Activated CD8-positive, alpha-beta memory T cell treated with anti-CD3 and anti-CD28 coated beads for 4 hours (primary cell): ENCODE measurements at regions not wholly inside any gene's neighbourhood (a gene's known extent, or its start where the extent isn't known, plus 50 kb on each side); places are given as distances from the start of the nearest gene placed in this dataset.
A peak's percentile ranks its signal among the peaks of the same experiment; 100 is the strongest.

Experiments used
- DNase-seq, 2 donors: peaks; one replicate each; pipeline ENCODE4 v3.0.0-alpha.2; 2020; ENCODE audit warnings: low read depth in 2 of 2

DNA sequence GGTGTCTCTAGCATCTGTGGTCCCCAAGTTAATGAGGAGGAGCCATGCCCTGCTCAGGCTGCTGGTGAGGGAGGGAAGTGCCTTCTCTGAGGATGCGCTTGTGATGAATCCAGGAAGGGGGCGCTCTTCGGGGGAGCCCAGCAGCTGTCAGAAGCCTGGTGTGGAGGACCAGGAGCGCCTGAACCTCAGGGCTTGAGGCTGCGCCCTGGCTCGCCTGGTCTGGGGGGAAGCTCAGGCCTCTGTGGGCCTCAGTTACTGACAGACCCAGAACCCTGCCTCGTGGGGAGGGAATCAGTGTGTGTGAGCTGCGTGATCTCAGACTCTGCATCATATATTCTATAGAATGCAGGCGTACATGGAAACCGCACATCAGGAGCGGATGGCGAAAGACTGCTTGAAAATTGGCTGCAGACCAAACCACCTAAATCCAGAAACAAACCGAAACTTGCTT is 126.1 kb downstream of the SEC14L1 start:
- DNase-seq, result no peak

DNA sequence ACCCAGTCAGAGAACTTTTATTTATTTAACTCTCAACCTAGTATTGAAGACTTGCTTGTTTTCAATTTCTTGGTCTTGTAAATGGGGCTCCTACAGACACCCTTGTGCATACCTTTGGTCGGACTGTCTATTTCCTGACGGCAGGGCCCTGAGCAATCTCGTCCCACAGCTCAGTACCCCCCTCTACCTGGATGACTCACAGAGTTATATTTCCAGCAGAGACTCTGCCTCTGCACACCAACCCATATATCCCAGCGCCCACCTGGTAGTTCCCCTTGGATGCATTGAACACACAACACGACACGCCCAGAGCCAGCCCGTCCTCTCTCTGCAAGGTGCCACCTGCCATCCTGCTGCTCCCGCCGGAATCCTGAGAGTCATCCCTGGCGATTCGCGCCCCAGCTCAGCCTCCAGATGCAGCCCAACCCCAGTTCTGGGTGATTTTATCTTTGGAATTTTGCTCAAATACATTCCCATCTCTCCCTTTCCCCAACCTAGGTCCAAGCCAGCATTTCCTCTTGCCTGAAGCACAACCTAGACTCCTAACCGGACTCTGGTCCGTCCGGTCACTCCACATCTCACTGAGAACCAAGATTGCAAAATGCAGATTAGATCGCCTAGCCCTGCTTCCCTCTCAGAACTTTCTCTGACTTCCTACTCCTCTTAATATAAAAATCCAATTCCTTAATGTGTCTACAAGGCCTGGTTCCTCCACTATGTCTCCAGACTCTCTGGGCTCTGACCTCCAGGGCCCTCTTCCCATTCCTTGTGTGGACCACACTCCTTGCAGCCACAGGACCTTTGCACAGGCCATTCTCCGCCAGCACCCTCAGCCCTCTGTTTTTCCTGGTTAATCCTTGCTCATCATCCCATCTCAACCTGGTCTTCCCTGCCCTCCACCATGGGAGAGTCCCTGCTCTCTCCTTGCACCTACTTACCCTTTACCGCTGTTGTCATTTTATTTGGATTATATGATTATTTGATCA is 129.2 kb downstream of the SEC14L1 start:
- DNase-seq, result no peak

DNA sequence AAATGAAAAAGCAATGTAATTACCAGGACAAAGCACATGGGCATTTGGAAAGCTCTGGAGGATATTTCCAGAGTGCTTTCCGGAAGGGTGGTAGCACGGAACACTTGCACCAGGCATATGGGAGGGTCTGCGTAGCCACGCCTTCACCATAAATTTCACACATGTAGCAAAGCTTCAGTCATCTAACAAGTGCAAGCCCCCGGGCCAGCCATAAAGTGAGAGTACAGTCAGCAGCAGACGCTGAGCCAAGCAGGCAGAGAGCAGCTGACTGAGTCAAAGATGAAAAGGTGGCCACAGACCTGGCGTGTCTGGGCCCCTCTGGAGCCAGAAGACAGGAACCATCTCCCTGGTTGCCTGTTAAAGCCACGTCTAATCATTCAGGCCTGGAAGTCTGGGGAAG is 130.6 kb downstream of the SEC14L1 start:
- no peak for DNase-seq

DNA sequence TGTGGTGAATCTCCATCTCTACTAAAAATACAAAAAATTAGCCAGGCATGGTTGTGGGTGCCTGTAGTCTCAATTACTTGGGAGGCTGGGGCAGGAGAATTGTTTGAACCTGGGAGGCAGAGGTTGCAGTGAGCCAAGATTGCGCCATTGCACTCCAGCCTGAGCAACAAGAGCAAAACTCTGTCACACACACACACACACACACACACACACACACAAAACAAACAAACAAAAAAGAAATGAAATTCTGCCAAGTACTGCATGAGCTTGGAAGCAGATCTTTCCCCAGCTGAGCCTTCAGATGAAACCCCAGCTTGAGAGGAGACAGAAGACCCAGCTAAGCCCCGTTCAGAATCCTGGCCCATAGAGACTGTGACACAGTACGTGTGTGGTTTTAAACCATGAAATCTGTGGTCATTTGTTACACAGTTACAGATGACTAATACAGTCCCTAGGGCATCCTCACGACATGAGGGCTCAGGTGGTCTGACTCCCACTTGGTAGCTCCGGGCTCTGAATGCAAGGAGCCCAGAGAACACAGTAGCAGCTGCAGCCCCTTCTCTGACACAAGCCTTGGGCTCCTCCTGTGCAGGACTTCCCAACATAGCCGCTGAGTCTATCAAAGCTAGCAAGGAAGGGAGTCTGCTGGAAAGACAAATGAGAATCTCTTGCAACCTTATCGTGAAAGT is 132.8 kb downstream of the SEC14L1 start:
- no peak for DNase-seq

DNA sequence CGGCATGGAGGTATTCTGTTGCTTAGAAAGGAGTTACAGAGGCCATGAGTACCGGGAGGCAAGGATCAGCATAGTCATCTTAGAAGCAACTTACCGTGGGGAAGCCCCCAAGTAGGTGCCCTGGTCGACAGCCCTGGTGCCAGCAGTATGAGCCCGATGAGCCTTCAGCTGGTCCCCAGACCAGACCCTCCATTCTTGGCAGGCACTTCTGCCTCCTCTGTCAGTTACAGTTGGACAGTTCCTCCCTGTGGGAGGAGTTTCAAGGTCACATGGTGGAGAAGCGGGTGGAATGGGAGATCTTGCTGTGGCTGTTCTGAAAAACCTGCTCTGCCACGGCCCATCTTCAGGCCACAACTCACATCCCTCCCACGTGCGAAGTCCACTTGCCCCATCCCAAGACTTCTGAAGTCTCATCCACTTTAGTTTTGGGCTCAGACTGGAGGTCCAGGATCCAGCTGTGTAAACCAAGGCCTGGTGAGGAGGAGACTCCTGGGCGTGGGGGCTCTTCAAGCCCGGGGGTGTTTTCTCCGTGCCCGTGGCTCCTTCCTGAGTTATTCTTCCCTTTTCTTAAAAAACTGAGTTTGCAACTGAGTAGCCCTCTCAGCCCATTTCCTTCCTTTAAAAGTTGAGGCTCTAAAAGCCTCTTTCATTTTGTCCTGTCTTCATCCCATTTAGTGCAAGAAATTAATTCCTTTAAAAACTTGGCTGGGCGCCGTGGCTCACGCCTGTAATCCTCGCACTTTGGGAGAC is 133.5 kb downstream of the SEC14L1 start:
- DNase-seq, result no peak

DNA sequence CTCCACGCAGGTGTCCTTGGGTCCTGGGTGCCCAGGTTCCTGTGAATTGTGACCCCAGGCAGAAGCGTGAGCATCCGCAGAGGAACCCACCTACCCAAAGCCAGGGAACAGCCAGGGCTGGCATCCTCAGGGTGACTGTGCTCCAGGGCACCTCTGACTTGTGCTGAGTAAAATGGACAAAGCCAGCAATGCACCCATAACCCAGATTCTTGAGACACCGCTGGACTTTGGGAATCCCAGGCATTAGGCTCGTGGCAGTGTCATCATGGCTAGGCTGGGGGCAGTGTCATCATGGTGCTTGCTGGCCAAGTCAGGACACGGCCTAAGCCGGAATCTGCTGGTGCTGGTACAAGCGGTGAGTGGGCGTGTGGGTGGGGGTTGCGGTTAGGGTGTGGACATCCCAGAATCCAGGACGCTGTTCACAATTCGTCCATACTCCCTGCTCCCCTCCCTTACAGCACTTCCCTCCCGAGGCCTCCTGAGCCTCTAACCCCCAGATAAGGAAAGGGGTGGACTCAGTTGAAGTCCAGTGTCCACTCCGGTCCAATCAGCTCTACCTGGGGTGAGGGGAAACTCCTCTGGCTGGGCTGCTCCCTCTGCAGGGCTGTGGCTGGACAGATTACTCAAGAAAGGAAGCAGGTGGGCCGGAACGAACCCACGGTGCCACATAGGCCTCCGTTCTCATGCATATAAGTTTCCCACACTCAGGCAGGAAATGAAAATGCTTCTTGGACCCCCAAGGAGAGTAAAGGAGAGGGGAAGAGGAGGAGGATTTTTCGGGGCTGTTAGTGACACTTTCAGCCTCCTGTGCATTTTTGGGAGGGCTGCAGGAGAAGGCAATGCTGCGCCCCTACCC is 138.9 kb downstream of the SEC14L1 start:
- no peak for DNase-seq

DNA sequence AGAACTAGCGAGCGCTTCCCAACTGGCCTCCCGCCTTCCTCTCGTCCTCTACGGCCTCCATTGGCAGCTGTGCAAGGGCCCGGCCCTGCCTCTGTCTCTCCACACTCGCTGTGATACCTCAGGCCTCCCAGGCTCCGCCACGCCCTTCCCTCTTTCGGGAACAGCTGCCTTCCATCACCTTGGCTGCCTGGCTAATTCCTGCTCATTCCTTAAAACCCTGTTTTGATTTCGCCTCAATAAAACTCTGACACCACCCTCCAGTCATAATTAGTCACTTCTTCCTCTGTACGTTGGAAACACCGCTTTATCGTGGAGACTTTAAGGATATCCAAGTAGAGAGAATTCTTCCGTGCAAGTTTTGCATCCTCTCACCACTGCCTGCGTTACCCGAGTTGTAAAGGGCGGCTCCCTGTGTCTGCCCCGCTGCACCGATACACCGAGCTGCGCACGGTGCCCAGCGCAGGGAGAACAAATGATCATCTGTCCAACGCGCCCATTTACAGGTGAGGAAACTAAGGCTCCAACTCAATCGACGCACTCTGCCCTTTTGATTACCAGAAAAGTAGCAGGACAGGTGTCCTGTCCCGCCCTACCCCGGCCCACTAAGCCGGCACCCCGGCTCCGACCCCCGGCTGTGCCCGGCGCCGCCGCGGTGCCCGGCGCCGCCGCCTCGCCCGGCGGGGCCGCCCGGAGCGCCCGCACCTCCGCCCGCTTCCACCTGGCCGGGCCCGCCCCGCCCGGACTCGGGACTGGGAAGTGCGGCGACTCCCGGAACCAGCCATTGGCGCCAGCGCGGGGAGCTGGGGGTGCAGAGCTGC is 139.7 kb downstream of the SEC14L1 start:
- DNase-seq, result no peak

DNA sequence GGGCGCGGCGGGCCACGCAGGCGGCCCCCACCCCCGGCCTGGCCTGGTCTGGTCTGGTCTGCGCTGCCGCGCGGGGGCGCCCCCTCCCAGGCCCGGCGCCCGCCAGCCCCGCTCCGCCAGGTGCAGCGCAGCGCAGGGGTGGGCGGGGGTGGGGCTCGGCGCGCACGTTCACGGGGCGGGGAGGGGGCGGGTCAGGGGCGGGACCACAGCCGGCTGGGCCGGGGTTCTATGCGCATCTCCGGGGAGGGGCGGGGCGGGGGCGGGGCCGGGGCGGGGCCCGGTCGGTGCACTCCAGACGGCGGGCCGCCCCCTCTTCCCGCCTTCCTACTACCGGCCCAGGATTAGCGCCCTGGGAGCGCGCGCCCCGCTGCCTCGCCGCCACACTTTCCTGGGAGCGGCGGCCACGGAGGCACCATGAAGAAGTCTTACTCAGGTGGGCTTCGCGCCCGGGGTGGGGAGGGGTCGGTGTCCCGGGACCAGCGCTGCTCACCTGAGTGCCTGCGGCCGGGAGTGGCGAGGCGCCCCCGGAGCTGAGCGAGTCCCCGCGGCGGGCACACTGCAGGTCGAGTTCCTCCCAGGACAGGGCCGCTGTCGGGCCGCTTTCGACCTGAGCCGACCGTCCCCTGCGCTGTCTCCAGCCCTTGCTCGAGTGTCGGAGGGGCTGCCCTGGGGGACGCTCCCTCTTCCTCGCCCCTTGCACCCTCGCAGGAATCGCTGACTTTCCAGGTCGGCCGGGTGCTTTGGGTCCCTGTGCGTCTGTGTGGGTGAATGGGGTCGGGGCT is 140.5 kb downstream of the SEC14L1 start:
- DNase-seq, result peak; percentile 6 to 33

DNA sequence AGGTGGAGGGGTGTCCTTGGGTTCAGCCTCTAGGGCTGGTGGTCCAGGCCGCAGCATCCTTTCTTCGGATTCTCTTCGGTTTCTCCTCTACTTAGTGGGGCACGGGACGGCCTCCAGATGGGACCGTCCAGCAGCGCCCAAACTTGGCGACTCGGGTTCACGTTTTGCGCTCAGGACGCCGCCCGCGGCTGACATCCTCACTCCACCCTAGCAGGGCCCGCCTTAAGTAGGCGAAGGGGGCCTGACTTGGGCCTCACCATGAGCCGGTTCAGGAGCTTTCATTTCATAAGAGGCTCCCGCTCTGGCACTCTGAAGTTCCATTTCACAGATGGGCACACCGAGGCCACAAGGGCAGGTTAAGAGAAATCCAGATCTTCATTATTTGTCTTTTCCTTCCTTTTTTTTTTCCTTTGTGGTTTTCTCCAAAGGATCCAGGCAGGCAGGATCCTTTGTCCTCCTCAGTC is 141.2 kb downstream of the SEC14L1 start:
- no peak for DNase-seq

DNA sequence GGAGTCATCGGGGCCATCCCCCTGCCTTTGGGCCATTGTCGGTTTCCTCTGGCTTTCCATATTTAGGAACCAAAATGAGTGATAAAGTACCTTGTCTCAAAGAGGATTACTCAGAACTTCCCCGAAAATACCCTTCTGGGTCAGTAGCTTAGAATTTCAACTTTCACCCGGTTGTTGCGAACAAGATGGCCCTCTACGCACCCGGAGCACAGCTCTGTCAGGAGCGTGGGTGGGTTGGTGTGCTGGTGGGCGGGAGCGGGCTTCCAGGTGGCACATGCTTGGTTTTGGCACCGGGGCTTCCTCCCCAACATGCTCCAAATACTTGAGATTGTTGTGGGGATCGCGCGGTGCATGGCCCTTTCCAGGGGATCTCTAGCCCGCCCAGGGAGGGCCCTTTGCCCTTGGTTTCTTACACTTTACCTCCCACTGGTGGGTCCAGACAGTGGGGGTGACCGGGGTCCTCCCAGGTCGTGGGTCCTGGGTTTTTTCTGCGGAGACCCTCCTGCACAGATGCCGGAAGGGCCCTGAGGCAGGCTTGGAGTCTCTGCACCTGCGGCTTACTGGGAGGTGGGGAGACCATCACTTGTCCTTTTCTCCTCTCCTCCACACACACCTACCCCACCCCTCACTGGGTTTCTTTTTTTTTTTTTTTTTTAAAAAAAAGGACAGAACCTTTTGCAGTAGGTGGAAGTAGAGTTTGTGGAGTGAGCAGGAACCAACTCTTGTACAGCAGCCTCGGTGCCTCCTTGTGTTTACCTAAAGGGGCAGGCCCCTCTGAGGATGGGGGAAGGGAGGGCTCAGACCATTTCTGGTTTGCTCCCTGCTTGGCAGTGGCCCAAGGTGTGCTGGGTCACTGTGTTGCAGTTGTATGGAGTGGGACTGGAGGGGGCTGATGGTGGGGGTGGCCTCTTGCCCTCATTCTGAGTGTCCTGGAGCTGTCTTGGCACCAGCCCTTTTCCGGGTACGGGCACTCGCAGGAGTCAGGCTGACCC is 142.1 kb downstream of the SEC14L1 start:
- no peak for DNase-seq

DNA sequence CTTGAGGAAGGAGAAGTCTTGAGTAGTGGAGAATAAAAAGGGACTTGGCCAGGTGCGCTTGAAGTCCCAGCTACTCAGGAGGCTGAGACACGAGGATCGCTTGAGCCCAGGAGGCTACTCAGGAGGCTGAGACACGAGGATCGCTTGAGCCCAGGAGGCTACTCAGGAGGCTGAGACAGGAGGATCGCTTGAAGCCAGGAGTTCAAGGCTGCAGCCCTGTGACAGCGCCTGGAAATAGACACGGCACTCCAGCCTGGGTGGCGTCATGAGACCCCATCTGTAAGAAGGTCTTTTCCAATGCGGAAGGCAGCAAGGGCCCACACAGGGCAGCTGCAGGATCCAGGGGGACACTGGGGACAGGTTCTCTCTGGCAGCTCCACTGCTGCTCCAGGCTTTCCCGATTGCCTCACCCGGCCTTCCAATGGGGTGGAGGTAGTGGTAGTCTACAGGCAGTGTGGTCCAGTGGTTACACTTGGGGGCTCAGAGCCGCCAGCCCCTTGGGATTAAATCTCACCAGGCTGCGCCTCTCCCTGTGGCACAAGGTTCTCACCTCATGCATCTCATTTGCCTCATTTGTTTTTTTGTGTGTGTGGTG is 143.4 kb downstream of the SEC14L1 start:
- DNase-seq, result no peak

DNA sequence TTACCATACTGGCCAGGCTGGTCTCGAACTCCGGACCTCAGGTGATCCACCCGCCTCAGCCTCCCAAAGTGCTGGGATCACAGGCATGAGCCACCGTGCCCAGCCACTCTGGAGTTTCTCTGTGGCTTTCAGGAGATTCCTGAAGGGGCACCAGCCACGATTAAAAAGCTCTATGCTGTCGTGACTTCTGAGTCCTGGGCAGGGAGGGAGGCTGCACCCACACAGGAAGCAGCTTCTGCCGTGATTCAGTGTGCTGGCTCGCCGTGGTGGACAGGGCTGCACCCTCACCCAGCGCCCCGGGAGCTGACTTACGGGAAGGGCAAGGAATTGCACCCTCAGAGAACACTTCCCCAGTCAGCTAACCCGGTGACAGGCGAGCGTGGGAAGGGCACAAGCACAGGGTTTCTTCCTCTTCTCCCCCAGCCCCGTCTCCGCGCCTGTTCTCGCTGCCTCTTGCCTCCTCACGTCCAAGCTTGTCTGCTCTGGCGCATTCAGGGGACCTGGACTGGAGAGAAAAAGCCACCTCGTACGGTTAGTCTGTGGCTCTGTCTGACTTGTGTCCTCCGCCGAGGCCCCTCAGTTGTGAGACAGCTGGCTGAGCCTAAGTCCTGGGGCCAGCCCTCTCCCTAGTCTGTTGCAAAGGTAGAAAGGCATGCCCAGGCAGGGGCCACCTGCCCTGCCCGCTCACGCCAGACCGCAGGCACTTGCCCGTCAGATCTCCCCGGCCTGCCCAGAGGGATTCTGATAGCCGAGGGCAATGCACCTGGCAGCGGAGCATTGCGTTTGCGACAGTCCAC is 145.0 kb downstream of the SEC14L1 start:
- no peak for DNase-seq

DNA sequence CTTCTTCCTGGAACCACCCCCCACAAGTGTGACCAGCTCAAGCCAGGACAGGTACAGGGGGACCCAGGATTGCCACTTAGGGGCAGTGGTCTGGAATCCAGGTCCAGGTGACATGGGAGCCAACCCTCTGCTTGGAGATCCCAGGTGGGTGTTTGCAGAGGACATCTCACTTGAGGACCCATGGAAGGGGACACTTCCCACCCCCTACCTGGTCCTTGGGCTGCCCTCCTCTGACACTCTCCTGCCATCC is 145.5 kb downstream of the SEC14L1 start:
- no peak for DNase-seq

DNA sequence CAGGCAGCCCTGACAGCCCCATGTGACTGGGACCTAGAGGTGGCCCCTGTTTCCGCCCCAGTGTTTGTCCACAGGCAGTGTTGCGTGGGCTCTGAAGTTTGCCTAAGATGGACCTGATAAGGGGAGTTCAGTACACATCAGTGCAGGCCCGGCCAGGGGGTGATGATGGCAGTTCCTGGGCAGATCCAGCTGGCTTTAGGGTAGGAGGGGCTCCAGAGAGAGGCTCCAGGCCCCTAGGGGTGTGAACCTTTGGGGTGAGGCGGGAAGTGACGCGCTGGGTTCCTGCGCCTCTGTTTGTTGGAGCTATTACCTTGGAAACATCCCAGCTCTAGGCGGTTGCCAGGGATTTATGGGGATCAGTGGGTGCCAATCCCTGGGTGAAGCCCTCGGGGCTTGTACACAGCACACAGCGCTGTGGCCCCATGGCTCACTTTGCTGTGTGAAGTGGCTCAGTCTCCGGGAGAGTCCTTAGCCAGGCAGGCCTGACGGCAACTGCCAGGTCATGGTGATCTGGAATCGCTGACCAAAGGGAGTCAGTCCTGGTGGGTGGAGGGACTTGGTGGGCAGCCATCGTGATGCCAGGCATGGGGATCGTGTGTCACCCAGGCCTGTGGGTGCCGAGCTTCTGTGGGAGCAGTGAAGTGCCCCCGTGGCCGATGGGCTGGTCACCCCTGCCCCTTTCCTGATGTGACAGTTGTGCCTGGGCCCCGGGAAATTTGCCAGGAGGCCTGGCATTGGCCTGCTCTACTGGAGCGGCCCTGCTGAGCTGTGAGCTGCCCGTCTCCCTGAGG is 146.1 kb downstream of the SEC14L1 start:
- DNase-seq, result no peak

DNA sequence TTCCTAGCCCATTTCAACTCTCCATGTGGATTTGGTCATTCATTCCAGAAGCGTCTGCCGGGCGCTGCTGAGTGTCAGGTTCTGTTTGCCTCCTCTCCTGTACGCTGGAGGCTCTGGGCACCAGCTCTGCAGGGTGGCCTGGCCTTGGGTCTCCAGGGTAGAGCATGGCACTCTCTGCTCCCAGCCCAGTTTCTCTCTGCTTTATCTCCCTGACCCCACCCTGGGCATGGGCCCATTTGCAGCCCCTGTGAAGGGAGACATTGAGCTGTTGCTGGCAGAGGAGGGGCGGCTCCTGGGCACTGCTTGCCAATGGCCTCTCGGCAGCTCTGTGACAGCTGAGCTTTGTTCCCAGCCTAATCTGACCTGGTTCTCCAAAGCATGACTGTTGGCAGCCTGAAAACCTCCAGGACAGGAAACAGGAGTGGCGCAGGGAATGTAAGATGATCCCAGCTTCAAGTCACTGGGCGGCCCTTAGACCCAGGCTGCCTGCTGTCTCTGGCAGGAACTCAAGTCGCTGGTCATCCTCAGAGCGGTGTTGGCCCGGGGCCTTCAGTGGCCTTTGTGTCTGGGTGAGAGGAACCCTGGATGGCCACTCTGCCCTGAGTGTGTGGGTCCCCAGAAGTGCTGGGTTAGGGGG is 146.8 kb downstream of the SEC14L1 start:
- no peak for DNase-seq

DNA sequence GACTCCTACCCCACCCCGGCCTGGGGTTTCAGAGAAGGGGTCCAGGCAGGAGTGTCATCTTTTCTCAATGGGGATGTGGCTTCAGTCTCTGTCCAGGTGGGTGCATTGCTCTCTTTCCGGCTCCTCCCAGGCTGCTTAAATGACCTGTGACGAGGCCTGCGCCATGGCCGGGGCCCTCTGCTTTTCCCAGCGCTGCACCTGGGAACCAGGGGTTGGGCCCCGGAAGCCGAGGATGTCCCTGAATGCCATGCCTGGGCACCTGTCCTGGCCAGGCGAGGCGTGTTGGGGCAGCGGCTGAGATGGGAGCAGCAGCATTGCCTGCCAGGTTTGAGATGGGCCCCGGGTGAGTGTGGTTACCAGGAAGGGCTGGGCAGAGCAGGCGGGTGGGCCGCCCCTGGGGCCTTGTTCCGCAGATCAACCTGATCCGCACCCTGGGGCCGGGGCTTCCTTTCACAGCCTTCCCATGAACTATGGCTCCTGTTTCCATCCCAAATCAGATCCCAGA is 147.4 kb downstream of the SEC14L1 start:
- no peak for DNase-seq
